NCI-H1092 (cell line): ENCODE measurements at regions not wholly inside any gene's neighbourhood (a gene's known extent, or its start where the extent isn't known, plus 50 kb on each side); places are given as distances from the start of the nearest gene placed in this dataset.
A peak's percentile ranks its signal among the peaks of the same experiment; 100 is the strongest.
"Not testable (repeated sequence)": the region's sequence is repeated elsewhere in the genome, so short reads cannot be mapped to it uniquely, and the experiment has no call there.

Experiments used
- DNase-seq: peaks from one replicate; lab custom pipeline; 2025; lab: John Stamatoyannopoulos, UW

DNA sequence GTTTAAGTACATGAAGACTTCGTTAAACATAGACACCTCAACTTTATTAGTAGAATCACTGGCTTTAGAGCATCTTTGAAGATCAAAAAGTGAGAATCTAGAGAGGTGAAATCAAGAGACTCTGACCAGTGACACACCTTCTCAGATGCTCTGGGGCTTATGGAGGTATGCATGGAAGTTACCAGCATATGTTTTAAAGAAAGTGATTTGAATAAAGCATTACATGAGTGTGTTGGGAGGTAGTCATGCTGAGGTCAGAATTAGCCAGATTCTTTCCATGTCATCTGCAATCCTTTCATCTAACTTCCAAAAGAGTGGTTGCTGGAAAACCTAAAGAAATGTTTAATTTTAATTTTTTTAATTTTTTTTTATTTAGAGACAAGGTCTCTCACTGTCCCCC lies 658.0 kb upstream of the GOLIM4 start:
- DNase-seq, result no peak

DNA sequence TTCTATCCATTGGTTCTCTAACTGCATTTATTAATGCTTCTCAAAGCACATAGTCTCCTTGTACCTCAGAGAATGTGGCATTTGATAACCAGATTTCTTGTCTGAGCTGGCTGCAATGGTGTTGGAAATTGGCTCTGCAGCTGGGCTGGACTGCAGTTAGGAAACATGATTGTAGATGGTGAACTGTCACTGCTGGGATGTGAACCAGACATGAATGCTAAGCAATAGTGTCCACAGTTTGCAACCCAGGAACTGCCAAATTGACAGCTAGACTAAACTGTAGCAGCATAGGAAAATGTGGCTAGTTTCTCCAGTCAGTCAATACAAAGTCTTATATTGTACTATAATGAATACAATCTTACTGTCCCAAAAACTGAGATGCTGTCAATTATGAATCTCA lies 656.6 kb upstream of the GOLIM4 start:
- DNase-seq, result no peak

DNA sequence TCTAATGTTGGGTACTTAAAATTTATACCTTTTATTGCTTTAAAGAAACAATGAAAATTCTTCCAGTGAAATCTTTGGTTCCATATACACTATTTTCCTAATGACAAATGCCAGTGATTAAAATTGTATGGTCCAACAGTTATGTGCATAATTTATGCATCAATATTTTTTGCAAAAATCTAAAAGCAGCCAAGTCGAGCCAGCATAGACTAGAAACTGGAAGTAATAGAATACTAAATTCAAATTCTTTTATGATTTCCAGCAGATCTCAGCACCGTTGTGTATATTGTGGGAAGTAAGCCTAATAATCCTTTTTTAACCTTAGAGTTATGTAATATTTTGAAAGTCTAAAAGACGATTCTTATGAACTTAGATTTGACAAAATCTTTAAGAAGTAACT lies 652.0 kb upstream of the GOLIM4 start:
- DNase-seq, result no peak

DNA sequence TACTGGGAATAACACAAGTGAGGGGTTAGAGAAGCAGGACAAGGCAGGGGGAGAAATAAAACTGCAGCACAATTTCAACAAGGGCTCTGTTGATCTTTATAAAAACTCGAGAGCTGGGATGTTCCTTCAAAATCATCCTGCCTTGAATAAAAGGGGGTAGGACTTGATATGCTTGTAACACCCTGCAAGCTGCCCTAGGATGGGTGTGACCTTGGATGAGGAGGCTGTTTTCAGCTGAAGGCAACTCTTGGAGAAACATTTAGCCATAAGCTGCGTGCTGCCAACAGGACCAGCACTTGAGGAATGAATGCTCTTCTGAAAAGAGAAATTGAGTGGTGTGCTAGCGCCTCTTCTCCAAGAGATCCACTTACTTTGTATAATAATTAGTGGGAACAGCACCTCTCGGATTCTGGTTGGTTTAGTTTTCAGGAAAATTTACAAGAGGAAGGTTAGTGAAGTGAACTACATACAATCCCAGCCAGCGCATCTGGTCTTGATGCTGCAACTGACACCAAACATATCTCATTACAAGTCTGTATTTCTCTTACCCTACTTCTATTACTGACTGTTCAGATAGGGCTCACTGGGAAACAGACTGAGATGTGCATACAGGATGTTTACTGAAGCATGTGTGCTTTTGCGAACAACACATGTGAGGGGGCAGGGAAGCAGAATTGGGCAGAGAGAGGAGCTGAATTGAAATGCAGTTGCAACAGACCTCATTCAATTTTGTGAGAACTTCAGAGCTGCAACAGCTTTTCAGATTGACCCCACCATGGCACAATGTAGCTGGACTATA lies 643.0 kb upstream of the GOLIM4 start:
- no peak for DNase-seq

DNA sequence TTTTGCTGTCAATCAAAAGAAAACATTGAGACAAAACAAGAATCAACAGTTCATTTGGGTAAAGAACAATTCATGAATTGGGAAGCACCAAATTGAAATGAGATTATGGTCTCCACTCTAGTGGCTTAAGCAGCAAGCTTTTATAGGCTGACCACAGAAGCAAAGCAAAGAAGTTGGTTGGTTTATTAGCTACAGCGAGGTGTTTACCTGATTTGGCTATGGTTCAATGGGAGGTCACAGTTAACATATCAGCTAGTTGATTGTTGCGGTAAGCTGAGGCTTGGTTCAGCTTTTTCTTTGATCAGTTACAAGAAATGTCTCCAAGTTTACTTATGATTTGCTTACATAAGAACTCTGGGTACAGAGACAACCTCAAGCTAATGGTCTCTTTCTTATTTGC lies 640.5 kb upstream of the GOLIM4 start:
- DNase-seq, result no peak

DNA sequence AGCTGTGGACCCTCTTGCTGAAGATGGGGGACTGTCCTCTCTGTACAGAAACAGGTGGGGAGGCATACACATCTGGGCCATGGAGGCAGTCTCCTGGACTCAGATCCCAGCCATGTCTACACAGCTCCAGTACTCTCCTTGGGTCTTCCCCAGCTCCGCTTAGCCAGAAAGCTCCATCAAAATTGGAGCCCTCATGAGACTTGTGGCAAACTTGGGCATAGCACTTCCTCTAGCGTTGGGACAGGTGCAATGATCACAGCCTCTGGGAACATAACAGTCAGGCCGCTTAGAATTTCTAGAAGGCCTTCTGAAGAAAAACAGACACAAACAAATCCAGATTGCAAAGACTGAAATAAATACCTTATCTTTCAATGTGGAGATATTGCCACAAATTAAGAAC lies 634.3 kb upstream of the GOLIM4 start:
- DNase-seq, result no peak

DNA sequence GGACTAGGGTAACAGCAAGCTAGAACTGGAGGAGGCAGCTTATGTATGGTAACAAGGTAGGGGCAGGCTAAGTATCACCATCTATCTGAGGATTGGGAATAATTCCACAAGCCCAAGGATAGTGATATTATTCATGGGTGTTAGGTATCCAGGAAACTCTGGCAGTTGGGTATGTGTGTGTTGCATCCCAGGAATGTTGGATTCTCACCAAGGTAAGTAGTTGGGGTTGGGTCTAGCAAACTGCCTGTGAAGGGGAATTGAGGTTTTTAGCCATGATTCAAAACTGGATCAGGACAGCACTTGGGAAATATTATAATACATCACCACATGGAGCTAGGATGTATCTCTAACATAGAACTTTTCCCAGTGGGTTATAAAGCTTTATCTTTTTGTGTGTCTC lies 626.4 kb upstream of the GOLIM4 start:
- no peak for DNase-seq

DNA sequence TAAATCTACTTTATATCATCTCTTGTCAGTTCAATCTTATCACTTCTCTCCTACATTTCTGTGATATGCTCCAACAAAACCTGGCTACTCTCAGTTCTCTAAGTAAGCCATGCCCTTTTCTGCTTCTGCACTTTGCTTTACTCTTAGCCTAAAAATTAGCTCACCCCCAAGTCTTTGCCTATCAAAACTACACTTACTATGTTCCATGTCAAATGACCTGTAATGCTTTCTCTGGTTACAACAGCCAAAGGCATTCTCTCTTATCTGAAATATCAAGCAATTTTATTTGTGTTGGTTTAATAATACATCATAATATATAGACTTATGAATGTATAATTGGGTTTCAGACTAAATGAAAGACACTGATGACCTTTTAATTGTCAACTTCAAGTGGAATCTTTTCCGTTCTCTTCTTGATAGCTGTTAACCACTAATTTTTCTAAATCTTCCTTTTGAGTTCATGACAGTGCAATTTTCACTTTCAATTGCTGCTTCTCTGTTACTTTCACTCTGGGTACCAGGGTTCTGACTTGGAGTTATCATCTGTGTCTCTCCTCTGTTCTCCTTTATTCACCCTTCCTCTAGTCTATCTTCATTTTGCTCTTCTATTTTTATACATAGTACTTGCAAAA lies 619.0 kb upstream of the GOLIM4 start:
- no peak for DNase-seq

DNA sequence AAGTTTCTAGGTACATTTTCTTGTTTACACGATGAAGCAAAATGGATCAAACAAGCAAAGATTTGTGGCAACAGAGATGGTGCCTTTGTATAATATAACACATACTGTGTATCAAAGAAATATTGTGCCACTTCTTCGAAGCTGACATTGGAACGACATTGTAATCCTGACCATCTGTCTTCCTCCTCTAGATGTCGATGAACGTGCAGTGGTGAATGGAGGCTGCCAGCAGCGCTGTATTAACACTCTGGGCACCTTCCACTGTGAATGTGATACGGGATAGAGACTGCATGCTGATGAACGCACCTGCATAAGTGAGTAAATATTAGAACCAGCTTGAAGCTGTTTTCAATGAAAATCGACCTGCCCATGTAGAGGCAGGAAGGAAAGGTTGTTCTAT lies 613.3 kb upstream of the GOLIM4 start:
- DNase-seq, result peak; percentile 34

DNA sequence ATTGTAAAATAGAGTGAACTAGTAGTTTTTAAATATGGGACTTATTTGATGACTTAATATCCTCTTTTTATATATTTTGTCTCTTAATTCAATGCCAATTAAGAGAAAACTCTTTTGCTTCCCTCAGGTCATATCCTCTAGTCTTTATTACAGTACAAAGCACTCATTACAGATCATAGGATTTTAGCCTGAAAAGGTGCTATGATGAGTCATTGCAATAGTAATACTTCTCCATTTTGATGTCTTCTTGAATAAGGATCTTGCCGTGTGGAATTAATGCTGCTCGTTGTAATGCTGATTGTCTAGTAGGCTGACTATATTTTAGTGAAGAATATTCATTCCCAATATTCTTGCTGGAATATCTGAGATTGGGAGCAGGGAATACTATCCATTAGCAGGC lies 612.2 kb upstream of the GOLIM4 start:
- DNase-seq, result no peak

DNA sequence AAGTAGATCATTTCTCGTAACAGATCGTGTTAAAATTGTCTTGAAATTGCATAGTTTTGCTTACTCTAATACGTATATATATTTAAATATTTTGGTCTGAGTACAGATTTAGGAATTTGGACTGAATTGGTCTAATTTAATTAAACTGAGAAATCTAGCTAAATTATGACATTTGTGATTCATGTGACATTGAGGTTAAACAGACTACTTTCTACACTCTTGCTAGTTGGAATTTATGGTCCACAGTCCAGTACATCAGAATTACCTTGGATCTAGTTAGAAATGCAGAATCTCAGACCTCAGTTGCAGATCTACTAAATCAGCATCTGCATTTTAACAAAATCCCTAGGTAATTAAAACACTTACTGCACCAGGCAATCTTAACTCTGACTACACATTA lies 609.7 kb upstream of the GOLIM4 start:
- DNase-seq, result no peak

DNA sequence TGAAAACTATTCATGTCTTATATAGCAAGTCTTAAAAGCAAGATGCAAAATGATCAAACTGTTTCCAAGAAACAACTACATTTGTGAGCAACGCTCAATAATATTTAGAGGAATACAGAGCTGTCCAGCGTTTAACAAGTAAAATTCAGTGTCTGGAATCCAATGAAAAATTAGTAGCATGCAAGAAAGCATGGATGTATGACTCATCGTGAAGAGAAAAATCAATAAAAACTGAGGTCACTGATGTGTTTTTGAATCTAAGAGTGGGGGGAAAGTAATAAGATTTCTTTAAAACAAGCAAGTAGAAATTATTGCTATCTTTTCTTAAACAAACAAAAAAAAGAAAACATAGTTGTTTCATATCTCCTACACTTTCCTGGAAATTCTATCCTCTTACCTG lies 600.3 kb upstream of the GOLIM4 start:
- no peak for DNase-seq

DNA sequence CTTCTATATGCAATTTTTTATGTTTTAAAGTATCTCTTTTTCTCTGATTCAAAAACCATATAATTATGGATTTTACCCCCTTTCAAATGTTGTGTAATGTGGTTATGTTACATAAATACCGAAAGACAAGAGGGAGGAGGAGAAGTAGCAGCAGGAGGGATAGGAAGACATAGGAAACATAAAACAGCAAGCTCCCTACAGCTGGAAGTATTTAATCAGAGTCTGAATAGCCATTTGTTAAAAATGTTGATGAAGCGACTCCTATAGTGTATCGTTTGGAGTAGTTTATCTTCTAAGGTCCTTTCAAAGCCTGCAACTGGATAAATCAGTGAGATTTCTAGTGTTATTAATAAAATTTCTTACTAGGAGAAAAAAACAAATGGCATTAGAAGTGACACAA lies 598.1 kb upstream of the GOLIM4 start:
- DNase-seq, result no peak

DNA sequence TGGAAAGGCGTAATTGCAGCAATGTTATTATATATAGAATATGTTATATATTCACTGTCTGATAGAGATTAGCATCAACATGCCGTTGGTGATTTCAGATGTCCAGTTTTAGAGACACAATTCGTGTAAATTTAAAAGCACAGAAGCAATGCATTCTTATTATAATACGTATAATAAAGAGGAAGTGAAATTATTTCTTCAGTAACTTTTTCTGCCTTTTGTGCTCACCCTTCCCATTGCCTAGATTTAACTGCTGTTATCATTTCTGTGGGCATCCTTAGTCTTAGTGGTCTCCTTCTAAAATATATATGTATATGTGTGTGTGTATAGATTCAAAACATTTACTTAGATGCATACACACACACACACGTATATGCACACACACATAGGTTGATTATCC lies 592.5 kb upstream of the GOLIM4 start:
- DNase-seq, result no peak

DNA sequence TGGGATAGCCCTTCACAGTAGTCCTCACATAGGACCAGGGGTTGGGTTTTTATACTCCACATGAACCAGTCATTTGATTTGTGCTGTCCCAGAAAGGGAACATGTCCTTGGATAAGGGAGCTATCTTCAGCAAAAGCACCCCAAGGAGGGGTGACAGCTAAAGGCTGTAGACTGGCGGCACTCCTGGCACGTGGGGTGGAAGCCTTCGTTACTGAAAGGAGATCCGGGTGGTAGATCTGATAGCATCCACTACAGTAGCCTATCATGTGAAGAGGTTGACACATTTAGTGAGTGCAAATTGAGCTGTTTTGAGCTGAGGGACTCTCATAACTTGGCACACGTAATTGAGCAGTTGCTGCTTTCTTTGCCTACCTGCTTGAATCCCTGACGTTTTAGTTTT lies 588.8 kb upstream of the GOLIM4 start:
- DNase-seq, result no peak

DNA sequence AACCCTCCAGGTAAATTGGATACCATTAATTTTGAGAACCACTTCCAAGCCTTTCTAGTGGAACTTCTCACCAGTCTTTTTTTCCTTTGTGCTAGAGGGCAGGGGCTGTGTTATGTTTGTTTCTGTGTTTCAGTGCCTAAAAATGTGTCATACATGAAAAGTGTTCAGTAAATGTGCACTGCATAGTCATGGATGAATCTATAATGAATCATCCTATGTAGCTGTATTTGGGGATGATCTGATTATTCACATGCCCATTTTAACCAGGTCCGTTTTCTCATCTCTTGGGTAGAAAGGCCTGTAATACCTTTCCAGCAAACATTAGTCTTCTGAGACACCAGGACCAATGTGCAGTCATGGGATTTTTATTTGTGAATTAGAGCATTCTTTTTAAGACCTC lies 583.0 kb upstream of the GOLIM4 start:
- DNase-seq, result no peak

DNA sequence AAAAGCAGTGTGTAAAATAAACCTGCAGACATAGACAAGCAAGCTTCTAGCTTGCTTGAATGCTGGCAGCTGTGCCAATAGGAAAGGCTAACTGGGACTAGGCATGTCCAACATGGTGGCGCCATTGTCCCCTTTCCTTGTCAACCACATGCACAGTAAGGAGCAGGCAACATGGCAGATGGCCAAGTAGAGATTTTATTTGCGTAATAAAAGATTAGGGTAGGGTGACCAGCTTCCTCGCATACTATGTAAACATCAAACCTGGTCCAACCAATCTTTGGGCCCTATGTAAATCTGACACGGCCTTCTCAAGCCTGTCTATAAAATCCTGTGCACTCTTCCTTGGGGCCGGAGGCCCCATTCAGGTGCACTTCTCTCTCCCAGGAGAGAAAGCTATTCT lies 575.4 kb upstream of the GOLIM4 start:
- peak; percentile 16 for DNase-seq

DNA sequence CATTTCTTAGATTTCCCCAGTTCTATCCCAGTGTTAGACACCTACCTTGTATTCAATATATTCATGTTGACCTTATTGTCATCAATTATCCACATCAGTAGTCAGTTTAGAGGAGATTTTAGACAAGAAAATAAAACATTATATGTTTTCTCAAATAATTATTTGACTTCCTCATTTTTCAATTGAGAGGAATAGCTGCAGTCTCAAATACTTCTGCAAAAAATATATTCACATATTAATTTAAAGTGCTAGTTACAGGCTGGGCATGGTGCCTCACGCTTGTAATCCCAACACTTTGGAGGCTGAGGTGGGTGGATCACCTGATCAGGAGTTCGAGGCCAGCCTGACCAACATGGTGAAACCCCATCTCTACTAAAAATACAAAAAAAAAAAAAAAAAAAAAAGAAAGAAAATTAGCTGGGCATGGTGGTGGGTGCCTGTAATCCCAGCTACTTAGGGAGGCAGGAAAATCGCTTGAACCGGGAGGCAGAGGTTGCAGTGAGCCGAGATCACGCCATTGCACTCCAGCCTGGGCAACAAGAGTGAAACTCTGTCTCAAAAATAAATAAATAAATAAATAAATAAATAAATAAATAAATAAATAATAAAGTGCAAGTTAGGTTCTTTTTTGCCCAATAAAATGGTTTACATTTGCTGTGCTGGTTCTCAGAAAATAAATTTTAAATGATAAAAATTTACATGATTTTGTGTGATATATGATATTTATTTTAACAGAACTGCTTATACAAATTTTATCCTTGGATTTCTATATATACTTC lies 565.3 kb upstream of the GOLIM4 start:
- DNase-seq, result not testable (repeated sequence)

DNA sequence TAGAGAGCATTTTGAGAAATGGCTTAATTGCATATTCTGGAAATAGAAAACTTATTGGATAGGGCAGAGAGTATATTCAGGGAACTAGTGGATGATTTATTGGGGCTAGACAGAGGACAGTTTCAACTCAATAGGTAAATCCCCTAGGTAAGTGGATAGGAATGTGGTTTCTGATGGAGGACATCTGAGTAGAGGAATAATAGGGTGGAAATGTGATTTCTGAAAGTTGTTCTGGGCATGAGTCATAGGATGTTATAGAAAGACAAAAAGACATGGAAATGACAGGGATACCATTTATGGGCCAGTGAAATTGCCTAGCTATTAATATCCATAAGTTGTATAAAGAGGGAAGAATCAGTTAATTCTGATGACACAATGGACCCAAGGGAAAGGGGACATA lies 563.3 kb upstream of the GOLIM4 start:
- DNase-seq, result no peak

DNA sequence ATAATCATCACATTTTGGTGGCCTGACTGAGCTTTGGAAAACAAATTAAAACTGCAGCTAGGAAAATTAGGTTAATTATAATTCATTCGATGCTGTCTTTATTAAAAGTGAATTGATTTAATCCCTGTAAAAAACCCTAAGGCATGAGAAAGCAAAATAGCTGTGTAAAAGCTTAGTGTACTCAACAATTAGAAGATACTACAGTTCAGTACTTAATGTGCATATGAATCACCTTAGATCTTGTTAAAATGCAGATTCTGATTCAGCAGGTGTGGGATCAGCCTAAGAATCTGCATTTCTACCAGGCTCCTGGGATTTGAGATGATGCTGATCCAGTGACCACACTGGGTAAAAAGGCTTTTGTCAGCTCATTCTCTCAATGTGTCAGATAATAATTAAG lies 559.9 kb upstream of the GOLIM4 start:
- DNase-seq, result no peak

DNA sequence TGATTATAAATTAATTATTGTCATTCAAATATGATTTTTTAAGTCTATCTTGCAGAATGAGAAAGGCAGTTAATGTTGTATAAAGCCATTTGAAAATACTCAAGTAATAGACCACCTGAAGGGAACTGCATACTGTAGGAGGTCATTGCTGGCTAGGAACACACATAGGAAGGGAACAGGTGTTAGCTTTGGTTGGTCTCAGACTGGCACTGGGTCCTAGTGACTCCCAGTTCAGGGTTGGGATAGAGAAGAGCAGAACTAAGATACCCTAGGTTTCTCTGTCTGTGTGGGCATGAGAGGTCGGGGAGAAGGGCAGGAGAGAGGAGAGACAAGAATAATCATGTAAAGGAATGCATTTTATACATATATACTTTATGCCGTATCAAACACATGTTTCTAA lies 559.0 kb upstream of the GOLIM4 start:
- DNase-seq, result no peak

DNA sequence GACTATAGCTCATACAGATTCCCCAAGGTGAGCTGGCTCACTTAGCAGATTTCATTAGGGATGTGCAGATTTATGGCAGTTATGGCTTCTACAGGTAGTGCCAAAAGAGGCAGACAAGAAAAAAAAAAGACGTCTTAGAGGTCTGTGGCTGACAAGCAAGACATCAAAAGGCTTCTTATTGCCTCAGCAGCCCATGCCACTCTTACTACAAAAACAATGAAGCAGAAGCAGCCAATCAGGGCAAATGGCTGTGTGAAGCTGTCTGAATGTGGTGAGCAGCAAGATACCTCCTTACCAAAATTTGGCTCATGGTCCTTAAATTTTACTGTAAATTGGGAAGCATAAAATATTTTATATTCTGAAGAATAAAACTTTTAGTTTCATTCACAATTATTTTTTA lies 557.5 kb upstream of the GOLIM4 start:
- DNase-seq, result no peak

DNA sequence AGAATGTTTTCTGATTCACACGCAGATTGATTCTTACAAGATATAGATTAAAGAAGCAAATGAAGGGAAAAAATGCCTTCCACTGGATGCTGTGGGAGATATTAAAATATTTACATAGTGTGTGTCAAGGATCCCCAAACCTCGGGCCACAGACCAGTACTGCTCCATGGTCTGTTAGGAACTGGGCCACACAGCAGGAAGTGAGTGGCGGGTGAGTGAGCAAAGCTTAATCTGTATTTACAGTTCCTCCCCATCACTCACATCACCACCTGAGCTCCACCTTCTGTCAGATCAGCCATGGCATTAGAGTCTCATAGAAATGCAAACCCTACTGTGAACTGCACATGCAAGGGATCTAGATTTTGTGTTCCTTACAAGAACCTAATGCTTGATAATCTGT lies 552.6 kb upstream of the GOLIM4 start:
- no peak for DNase-seq
